ENCODE measurements at regions not wholly inside any gene's neighbourhood (a gene's known extent, or its start where the extent isn't known, plus 50 kb on each side); places are given as distances from the start of the nearest gene placed in this dataset.

- no peak overlapping the region for H3K27ac ChIP-seq (replicated peaks in 1 of 4)
- TF ChIP-seq POLR2A (IDR thresholded peaks at IDR 0.05; ENCODE audit: low read depth) (no peak), CTCF (IDR thresholded peaks at IDR 0.05) (no peak)
- intact Hi-C loops (cut with DNase I) = no loop called here
- H3K4me1 ChIP-seq = peaks cover 0 to 31% (median 9%) of the 10 kb centered on the region in 4 donors
- no peaks in the 10 kb centered on the region for H3K36me3 ChIP-seq
- H3K9me3 ChIP-seq = peaks cover 0 to 8% (median 6%) of the 10 kb centered on the region in 4 donors
- H3K27me3 ChIP-seq = no peaks in the 10 kb centered on the region
- no peak overlapping the region for H3K4me3 ChIP-seq
- no peak for DNase-seq (ENCODE audit: extremely low spot score)
Measured at GRCh38 chr1:217186664-217187063, 444.2 kb downstream of the GPATCH2 start.

GRCh38 chr1:217184854-217185253 is 446.0 kb downstream of the GPATCH2 start:
- WGBS = 34% methylated on average over 2 of the region's 2 CpGs
- peaks cover 0 to 31% (median 9%) of the 10 kb centered on the region in 4 donors for H3K4me1 ChIP-seq
- no peak for DNase-seq (ENCODE audit: extremely low spot score)
- TF ChIP-seq POLR2A (IDR thresholded peaks at IDR 0.05; ENCODE audit: low read depth) = no peak
- no peaks in the 10 kb centered on the region for H3K27me3 ChIP-seq
- peaks cover 0 to 8% (median 3%) of the 10 kb centered on the region in 4 donors for H3K9me3 ChIP-seq
- H3K36me3 ChIP-seq = no peaks in the 10 kb centered on the region
- no peak overlapping the region for H3K4me3 ChIP-seq
- peak overlapping the region in 2 of 4 donors; percentile 12 to 24 for H3K27ac ChIP-seq (replicated peaks in 1 of 4)
- intact Hi-C loops (cut with DNase I) = no loop called here

- no peaks in the 10 kb centered on the region for H3K36me3 ChIP-seq
- H3K27ac ChIP-seq (replicated peaks in 1 of 4) = no peak overlapping the region
- no peak overlapping the region for H3K4me3 ChIP-seq
- peaks cover 0 to 8% (median 3%) of the 10 kb centered on the region in 4 donors for H3K9me3 ChIP-seq
- H3K4me1 ChIP-seq = peaks cover 0 to 22% (median 6%) of the 10 kb centered on the region in 4 donors
- DNase-seq (ENCODE audit: extremely low spot score) = no peak
- 95% methylated on average over 6 of the region's 6 CpGs for WGBS
- H3K27me3 ChIP-seq = no peaks in the 10 kb centered on the region
- intact Hi-C loops (cut with DNase I) = no loop called here
- TF ChIP-seq POLR2AphosphoS5 (IDR thresholded peaks at IDR 0.05) = no peak
- no peak for TF ChIP-seq EP300 (IDR thresholded peaks at IDR 0.05)
- TF ChIP-seq POLR2A (IDR thresholded peaks at IDR 0.05; ENCODE audit: low read depth) = no peak
- TF ChIP-seq CTCF (IDR thresholded peaks at IDR 0.05) = no peak
Measured at GRCh38 chr1:217182992-217183391, 447.9 kb downstream of the GPATCH2 start.

- Histone ChIP-seq H3K9me3 (peaks cover 0 to 7% (median 2%) of the 10 kb centered on the region in 4 donors), H3K27me3 (no peaks in the 10 kb centered on the region), H3K4me1 (peaks cover 0 to 15% (median 6%) of the 10 kb centered on the region in 4 donors), H3K27ac (replicated peaks in 1 of 4) (no peak overlapping the region), H3K36me3 (no peaks in the 10 kb centered on the region), H3K4me3 (no peak overlapping the region)
- intact Hi-C loops (cut with DNase I) = no loop called here
- TF ChIP-seq EP300 (IDR thresholded peaks at IDR 0.05) = no peak
- TF ChIP-seq POLR2A (IDR thresholded peaks at IDR 0.05; ENCODE audit: low read depth) = no peak
- TF ChIP-seq CTCF (IDR thresholded peaks at IDR 0.05) = no peak
- no peak for TF ChIP-seq POLR2AphosphoS5 (IDR thresholded peaks at IDR 0.05)
- DNase-seq (ENCODE audit: extremely low spot score) = no peak
Measured at GRCh38 chr1:217181756-217182155, 449.1 kb downstream of the GPATCH2 start.

GRCh38 chr1:217181176-217181746 is 449.6 kb downstream of the GPATCH2 start:
- intact Hi-C loops (cut with DNase I) = no loop called here
- TF ChIP-seq CTCF (IDR thresholded peaks at IDR 0.05) (no peak), POLR2AphosphoS5 (IDR thresholded peaks at IDR 0.05) (no peak), EP300 (IDR thresholded peaks at IDR 0.05) (no peak), POLR2A (IDR thresholded peaks at IDR 0.05; ENCODE audit: low read depth) (no peak)
- Histone ChIP-seq H3K36me3 (no peaks in the 10 kb centered on the region), H3K27ac (replicated peaks in 1 of 4) (no peak overlapping the region), H3K4me3 (no peak overlapping the region), H3K27me3 (no peaks in the 10 kb centered on the region), H3K4me1 (peaks cover 0 to 15% (median 6%) of the 10 kb centered on the region in 4 donors), H3K9me3 (peaks cover 0 to 2% (median 0%) of the 10 kb centered on the region in 4 donors)
- 76% methylated on average over 3 of the region's 3 CpGs for WGBS
- DNase-seq (ENCODE audit: extremely low spot score) = no peak
